Stomach (tissue), 8 donors: ENCODE measurements at regions not wholly inside any gene's neighbourhood (a gene's known extent, or its start where the extent isn't known, plus 50 kb on each side); places are given as distances from the start of the nearest gene placed in this dataset.

Experiments
- DNase-seq, 2 donors: peaks; one replicate each; pipeline versions ENCODE4 v3.0.0 to v3.0.0-alpha.2; 2013 to 2019
- H3K27ac ChIP-seq, 5 donors: fragments of 200-600 bp in 4 of 5; sonication (generic) in 4 of 5; one replicate each; pipeline ENCODE4 v1.5.1; 2013 to 2019; ENCODE audit warnings: mild to moderate bottlenecking in 1 of 5, moderate library complexity in 1 of 5
- H3K27me3 ChIP-seq, 3 donors: fragments of 200-600 bp; sonication (generic); one replicate each; pipeline ENCODE4 v1.5.1; 2017 to 2019; ENCODE audit warnings: mixed run types in 1 of 3
- H3K36me3 ChIP-seq, 4 donors: fragments of 200-600 bp; sonication (generic); 1 replicate in 3 of 4; 2 replicates in 1 of 4; pipeline ENCODE4 v1.5.1; 2016 to 2019
- H3K4me1 ChIP-seq, 4 donors: fragments of 200-600 bp; sonication (generic); one replicate each; pipeline ENCODE4 v1.5.1; 2016 to 2019
- H3K4me3 ChIP-seq, 4 donors: fragments of 200-600 bp; sonication (generic) in 3 of 4; one replicate each; pipeline ENCODE4 v1.5.1; 2016 to 2019; ENCODE audit warnings: mild to moderate bottlenecking in 1 of 4
- H3K9me3 ChIP-seq, 4 donors: fragments of 200-600 bp; sonication (generic); one replicate each; pipeline ENCODE4 v1.5.1; 2016 to 2019
- EP300 ChIP-seq: sonication (generic); formaldehyde crosslinking; IDR thresholded peaks from one replicate; pipeline ENCODE4 v1.6.1; 2017; ENCODE audit warnings: antibody characterized with exemption
- POLR2A ChIP-seq, 4 donors: fragments of 450-650 bp; IDR thresholded peaks; one replicate each; pipeline ENCODE4 v1.6.1; 2016; ENCODE audit warnings: antibody characterized with exemption in 4 of 4, control low read depth in 2 of 4, mild to moderate bottlenecking in 1 of 4, moderate library complexity in 1 of 4
- POLR2AphosphoS5 ChIP-seq, 3 donors: sonication (generic); formaldehyde crosslinking; IDR thresholded peaks; one replicate each; pipeline ENCODE4 v1.6.1; 2016; ENCODE audit warnings: antibody characterized with exemption in 3 of 3
- WGBS, 5 donors: extraction: QIAGEN DNeasy Blood & Tissue Kit in 3 of 5; methylation state at CpG; one replicate each; pipeline versions ENCODE4 v1.1.5 to v1.1.7; 2013 to 2018; 5-methylcytosine and 5-hydroxymethylcytosine counted together
- intact Hi-C: fragments of 100-400 bp; cut with DNase I; formaldehyde crosslinking; loops from one replicate; pipeline ENCODE4 v1.15.1; 2023; ENCODE audit warnings: low total_unique reads
- TF ChIP-seq, protein P1 (sequence below), 7 experiments: fragments of 450-650 bp in 4 of 7; fragments of 200-600 bp in 3 of 7; sonication (generic) in 3 of 7; IDR thresholded peaks; one replicate each; pipeline ENCODE4 v1.5.1; 2016 to 2019; ENCODE audit warnings: antibody characterized with exemption in 7 of 7, control low read depth in 2 of 7, mild to moderate bottlenecking in 1 of 7
- donor health status: healthy with polysubstance abuse.
- donor health status: Bipolar disorder and iron deficiency.
- donor health status: healthy.

DNA sequence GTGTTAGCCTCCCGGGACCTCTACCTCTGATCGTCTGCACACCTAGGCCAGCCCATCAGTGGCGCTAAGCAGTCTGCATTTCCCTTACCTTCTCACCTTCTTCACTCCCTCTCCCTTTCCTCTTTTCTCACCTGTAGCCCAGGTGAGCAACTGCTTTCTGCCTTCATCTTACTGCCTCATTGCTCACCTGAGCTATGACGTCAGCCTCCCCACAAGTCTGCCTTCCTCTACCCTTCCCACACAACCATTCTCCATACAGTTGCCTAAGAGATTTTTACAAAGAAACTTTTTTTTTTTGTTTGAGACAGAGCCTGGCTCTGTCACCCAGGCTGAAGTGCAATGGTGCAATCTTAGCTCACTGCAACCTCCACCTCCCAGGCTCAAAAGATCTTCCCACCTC lies 136.3 kb downstream of the BCOR start:
- H3K27me3 ChIP-seq, result no peaks in the 10 kb centered on the region
- H3K4me3 ChIP-seq, result no peak overlapping the region
- WGBS, 5 donors, result 64 to 91% (median 85%) methylated on average over 4 of the region's 4 CpGs
- H3K9me3 ChIP-seq, result peaks cover 0 to 29% (median 9%) of the 10 kb centered on the region in 4 donors
- intact Hi-C loops, result no loop called here
- no peak overlapping the region for H3K27ac ChIP-seq
- no peaks in the 10 kb centered on the region for H3K36me3 ChIP-seq
- no peak for DNase-seq
- no peaks in the 10 kb centered on the region for H3K4me1 ChIP-seq
- TF ChIP-seq EP300 (no peak), POLR2A (IDR thresholded peaks at IDR 0.05) (no peak), POLR2AphosphoS5 (IDR thresholded peaks at IDR 0.05) (no peak)
- TF ChIP-seq, protein P1, sequence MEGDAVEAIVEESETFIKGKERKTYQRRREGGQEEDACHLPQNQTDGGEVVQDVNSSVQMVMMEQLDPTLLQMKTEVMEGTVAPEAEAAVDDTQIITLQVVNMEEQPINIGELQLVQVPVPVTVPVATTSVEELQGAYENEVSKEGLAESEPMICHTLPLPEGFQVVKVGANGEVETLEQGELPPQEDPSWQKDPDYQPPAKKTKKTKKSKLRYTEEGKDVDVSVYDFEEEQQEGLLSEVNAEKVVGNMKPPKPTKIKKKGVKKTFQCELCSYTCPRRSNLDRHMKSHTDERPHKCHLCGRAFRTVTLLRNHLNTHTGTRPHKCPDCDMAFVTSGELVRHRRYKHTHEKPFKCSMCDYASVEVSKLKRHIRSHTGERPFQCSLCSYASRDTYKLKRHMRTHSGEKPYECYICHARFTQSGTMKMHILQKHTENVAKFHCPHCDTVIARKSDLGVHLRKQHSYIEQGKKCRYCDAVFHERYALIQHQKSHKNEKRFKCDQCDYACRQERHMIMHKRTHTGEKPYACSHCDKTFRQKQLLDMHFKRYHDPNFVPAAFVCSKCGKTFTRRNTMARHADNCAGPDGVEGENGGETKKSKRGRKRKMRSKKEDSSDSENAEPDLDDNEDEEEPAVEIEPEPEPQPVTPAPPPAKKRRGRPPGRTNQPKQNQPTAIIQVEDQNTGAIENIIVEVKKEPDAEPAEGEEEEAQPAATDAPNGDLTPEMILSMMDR (IDR thresholded peaks at IDR 0.05), result no peak

DNA sequence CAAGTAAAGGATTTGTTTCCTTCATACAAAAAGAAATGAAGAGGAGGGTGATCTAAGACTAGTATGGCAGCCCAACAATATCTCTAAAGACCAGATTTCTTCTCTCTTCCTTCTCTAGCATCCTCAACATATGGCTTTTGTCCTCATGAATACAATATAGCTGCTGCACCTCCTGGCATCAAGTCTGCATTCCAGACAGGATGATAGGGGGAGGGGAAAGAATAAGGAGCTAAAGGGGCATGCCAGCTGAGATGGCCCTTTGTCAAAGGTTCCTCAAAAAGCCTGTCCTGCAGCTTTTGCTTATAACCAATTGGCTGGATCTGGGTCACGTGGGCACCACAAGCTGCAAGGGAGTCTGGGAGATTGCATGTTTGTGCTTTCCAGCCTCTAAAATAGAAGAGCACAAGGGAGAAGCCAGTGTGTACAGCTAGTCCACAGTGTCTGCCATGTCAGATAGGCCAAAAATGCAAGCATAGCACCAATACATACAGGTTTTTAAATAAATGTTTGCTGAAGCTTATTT lies 132.6 kb downstream of the BCOR start:
- intact Hi-C loops, result no loop called here
- H3K9me3 ChIP-seq, result peaks cover 0 to 29% (median 9%) of the 10 kb centered on the region in 4 donors
- no peaks in the 10 kb centered on the region for H3K27me3 ChIP-seq
- H3K27ac ChIP-seq, result no peak overlapping the region
- no peak overlapping the region for H3K4me3 ChIP-seq
- no peak for DNase-seq
- WGBS, 5 donors, result 58 to 100% (median 94%) methylated on average over 1 of the region's 1 CpG
- H3K36me3 ChIP-seq, result no peaks in the 10 kb centered on the region
- TF ChIP-seq EP300 (no peak), POLR2A (IDR thresholded peaks at IDR 0.05) (no peak), POLR2AphosphoS5 (IDR thresholded peaks at IDR 0.05) (no peak)
- TF ChIP-seq, protein P1 (IDR thresholded peaks at IDR 0.05), result no peak
- H3K4me1 ChIP-seq, result peaks cover 0 to 9% (median 0%) of the 10 kb centered on the region in 4 donors

DNA sequence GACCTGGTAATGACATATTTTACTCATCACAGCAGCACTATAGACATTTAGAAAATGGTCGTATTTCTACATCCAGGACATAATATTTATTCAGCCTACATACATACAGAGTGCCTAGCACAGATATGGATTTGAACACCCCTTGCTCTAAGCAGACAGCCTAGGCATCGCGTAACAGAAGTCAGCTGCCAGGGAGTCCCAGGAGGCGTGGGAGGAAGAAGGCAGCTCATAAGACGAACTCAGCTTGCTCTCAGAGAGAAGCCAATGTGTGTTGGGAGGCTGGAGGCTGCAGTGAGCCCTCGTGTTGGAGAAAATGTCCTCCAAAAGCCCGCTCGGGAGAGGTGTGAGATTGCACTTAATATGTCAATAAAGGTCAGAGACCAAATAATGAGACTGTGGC lies 131.6 kb downstream of the BCOR start:
- no peak for TF ChIP-seq POLR2AphosphoS5 (IDR thresholded peaks at IDR 0.05)
- TF ChIP-seq POLR2A (IDR thresholded peaks at IDR 0.05), result no peak
- no peak for TF ChIP-seq EP300
- TF ChIP-seq, protein P1 (IDR thresholded peaks at IDR 0.05), result no peak
- intact Hi-C loops, result no loop called here
- H3K27ac ChIP-seq, result no peak overlapping the region

DNA sequence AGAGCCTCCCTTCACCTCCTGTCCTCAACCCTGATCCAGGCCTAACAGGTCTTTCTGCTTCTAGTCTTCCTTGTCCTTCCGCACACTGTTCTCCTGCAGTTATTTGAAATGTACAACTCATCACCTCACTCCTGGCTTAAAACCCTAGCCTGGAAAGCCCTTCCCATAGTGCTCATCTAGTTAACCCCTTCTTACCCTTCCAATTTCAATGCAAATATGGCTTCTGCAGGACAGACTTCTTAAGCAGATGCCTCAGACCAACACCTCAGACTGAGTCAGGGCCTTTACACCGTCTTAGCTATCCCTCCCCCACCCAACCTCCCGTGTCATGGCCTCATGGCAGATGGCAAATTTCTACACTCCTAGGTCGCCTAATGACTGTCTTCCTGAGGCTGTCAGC lies 130.4 kb downstream of the BCOR start:
- DNase-seq, result no peak
- H3K4me1 ChIP-seq, result peaks cover 0 to 9% (median 0%) of the 10 kb centered on the region in 4 donors
- TF ChIP-seq, protein P1 (IDR thresholded peaks at IDR 0.05), result no peak
- no peak for TF ChIP-seq EP300
- TF ChIP-seq POLR2A (IDR thresholded peaks at IDR 0.05), result no peak
- TF ChIP-seq POLR2AphosphoS5 (IDR thresholded peaks at IDR 0.05), result no peak
- no peak overlapping the region for H3K27ac ChIP-seq
- H3K27me3 ChIP-seq, result no peaks in the 10 kb centered on the region
- peaks cover 0 to 42% (median 19%) of the 10 kb centered on the region in 4 donors for H3K9me3 ChIP-seq
- WGBS, 5 donors, result 82 to 94% (median 89%) methylated on average over 4 of the region's 4 CpGs
- H3K4me3 ChIP-seq, result no peak overlapping the region
- no peaks in the 10 kb centered on the region for H3K36me3 ChIP-seq
- intact Hi-C loops, result no loop called here

More for the DNA sequence above, 131.6 kb downstream of the BCOR start:
- no peaks in the 10 kb centered on the region for H3K36me3 ChIP-seq
- no peak overlapping the region for H3K4me3 ChIP-seq
- no peak for DNase-seq
- 75 to 80% (median 78%) methylated on average over 8 of the region's 8 CpGs for WGBS, 5 donors
- H3K4me1 ChIP-seq, result peaks cover 0 to 9% (median 0%) of the 10 kb centered on the region in 4 donors
- no peaks in the 10 kb centered on the region for H3K27me3 ChIP-seq
- peaks cover 0 to 30% (median 11%) of the 10 kb centered on the region in 4 donors for H3K9me3 ChIP-seq
